NOMO-1 treated with DMSO at 0.1 percent for 48 hours (cell line): ENCODE measurements at regions not wholly inside any gene's neighbourhood (a gene's known extent, or its start where the extent isn't known, plus 50 kb on each side); places are given as distances from the start of the nearest gene placed in this dataset.
"Not testable (repeated sequence)": the region's sequence is repeated elsewhere in the genome, so short reads cannot be mapped to it uniquely, and the experiment has no call there.

Source experiments
- DNase-seq: peaks from one replicate; lab custom pipeline; 2025; ENCODE audit not compliant: unreplicated experiment; lab: John Stamatoyannopoulos, UW

DNA sequence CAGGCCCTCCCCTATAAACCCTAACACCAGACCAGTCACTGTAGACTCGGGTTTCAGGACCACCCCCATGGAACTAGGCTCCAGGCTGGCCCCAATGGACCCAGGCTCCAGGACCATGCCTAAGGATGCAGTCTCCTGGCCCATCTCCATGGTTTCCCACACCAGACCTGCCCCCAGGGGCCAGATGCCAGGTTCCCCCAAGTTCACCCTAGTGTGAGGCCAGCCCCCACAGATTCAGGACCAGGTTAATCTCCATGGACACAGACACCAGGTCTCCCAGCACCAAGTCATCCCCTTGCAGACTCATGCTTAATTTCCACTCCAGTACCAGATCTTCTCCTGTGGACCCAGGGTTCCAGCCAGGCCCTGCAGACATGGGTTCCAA, 103.8 kb upstream of the LANCL2 start:
- DNase-seq, result no peak

DNA sequence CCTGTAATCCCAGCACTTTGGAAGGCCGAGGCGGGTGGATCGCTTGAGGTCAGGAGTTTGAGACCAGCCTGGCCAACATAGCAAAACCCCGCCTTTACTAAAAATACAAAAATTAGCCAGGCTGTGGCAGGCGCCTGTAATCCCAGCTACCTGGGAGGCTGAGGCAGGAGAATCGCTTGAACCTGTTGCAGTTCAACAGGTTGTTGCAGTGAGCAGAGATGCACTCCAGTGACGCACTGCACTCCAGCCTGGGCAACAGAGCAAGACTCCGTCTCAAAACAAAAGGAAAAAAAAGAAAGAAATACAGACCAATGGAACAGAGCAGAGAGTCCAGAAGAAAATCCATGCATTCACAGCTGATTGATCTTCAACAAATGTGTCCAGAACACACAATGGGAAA, 99.8 kb upstream of the LANCL2 start:
- not testable (repeated sequence) for DNase-seq

GRCh38 chr7:55265836-55266642, 99.1 kb upstream of the LANCL2 start:
- no peak for DNase-seq

DNA sequence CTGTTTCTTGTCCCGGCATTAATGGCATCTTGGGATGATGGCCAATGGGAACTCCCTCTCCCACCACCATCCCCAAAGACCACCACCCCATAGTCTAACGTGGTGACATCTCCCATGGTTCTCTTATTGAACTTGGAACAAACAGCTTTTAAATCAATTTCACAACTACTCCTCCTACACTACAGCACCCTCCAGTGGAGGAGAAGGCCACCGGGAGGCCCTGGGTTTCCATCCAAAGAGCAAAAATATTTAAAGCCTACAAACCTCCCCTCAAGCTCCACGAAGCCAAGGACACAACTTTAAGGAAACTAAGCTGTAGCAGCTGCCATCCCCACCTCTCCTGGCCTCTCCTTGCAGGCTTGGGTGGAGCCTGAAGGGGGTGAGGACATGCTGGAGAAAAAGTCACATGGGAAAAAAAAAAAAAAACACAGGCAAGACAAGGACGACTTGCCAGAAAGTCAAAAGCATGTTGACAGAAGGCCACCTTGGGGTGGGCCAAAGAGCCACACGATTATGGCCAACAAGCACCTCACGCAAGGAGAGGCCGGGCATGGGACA, 94.0 kb upstream of the LANCL2 start:
- DNase-seq, result no peak

DNA sequence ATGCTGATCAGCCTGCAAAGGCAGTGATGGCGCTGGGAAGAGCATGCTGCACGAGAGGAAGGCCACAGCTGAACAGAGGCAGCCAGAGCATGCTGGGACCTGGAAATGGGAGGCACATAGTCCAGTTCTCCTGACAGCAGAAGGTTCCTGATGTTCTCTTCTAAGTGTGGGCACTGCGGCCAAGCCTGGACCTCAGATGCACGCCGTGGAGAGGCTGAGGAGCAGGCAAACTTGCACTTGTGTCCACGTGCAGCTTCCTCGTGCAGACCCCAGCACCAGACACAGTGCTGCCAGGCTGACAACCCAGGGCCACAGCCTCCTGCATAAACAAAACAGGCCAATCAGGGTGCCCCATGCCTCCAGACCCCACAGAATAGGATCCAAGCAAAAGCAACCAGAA, 93.5 kb upstream of the LANCL2 start:
- no peak for DNase-seq

DNA sequence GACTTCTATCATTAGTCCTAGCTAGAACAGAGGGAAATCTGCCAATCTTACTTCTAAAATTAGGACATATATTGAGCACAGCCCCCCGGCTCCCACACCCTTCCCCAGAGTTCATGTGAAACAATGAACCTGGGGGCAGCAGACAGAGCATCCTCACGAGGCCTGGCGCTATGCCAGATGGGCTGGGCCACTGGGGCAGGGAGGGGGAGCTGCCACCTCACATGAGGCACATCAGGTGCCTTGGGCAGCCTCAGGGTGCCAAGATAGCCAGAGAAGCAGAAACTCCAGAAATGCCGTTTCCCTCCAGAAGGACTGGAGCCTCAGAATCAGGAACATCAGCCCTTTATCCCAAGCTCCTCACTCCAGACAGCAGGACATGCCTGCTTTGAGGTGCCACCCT, 92.8 kb upstream of the LANCL2 start:
- no peak for DNase-seq

DNA sequence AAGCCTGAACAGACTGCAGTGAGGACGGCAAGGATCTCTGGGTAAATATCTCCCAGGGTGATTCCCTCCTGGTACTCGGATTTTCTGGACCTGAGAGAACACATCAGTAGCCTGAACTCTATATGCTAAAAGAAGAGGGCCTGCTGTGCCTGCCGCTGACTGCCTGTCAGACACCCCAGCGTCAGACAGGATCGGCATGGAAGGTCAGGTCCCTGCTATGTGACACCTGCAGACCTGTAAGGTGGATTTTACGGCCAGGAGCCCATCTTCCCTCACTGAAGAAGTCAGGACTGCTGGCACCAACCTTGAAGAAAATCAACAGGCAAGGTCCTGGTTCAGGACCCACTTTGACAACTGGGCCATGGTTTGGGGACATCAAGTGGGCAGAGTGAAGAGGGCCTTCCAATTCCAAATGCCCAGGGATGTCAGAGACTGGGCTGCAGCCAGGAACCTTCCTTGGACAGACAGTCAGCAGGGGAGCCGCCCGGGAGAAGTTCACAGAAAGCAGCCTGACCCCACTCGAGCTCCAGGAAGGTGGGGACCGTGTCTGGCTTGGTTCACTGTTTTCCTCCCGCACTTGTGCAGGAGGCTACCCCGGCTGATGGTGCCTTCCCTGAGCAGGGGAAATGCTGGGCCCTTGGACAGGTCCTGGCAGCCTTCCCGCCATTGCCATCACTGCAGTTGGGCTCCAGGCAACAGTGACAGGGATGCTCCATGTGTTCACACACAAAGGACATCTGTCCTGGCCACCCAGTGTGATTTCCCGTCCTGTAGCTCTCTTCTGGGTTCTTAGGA, 91.8 kb upstream of the LANCL2 start:
- no peak for DNase-seq

GRCh38 chr7:55274156-55274555, 91.0 kb upstream of the LANCL2 start:
- DNase-seq, result no peak

GRCh38 chr7:55275291-55276200, 89.6 kb upstream of the LANCL2 start:
- DNase-seq, result no peak

GRCh38 chr7:55276572-55277295, 88.4 kb upstream of the LANCL2 start:
- no peak for DNase-seq

DNA sequence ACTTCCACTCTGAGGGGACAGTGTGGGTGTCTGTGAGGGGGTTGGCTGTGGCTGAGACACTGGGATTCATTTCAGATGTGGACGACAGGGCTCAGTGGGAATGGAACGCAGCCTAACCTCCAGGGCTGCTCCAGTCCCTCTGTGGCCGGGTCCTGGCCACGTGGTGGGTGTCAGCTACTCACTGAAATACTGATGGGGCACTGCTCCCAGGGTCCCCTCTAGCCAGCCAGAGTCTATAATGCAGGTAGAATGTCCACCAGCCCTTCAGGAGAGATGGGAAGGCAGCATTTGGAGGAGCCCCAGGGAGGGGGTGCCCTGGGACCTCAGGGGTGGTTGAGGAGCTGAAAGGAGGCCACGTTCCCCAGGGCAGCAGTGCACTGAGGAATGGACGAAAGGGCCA, 87.2 kb upstream of the LANCL2 start:
- DNase-seq, result no peak

GRCh38 chr7:55278321-55278720, 86.8 kb upstream of the LANCL2 start:
- no peak for DNase-seq

- DNase-seq, result no peak
Observed at GRCh38 chr7:55279080-55279845, 85.9 kb upstream of the LANCL2 start.

- DNase-seq, result peak; percentile 58
Observed at GRCh38 chr7:55280031-55280454, 85.1 kb upstream of the LANCL2 start.

GRCh38 chr7:55285665-55286064, 79.5 kb upstream of the LANCL2 start:
- no peak for DNase-seq

- no peak for DNase-seq
Observed at GRCh38 chr7:55286666-55287065, 78.5 kb upstream of the LANCL2 start.

GRCh38 chr7:55288070-55288824, 76.9 kb upstream of the LANCL2 start:
- no peak for DNase-seq

GRCh38 chr7:55296070-55296469, 69.1 kb upstream of the LANCL2 start:
- no peak for DNase-seq
